ENCODE measurements at regions not wholly inside any gene's neighbourhood (a gene's known extent, or its start where the extent isn't known, plus 50 kb on each side); places are given as distances from the start of the nearest gene placed in this dataset.

DNA sequence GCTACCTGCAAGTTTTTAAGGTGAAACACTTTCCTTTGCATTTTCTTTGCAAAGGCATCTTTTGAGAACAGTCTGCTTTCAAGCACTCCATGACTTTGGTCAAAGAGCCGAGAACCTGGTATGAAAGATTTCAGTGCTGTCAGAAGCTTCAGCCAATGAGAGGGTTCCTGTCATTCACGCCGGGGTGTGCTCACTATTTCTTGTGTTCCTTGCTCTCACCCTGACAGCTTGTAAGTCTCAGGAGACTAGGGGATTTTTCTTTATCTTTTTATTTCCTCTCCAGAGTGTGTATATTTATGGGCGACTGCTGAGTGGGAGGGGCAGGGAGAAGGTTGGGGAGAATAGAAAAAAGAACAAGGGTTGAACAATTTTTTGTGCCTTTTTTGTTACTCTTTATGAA is 334.0 kb downstream of the PSAT1 start:
- TF ChIP-seq, protein P1, sequence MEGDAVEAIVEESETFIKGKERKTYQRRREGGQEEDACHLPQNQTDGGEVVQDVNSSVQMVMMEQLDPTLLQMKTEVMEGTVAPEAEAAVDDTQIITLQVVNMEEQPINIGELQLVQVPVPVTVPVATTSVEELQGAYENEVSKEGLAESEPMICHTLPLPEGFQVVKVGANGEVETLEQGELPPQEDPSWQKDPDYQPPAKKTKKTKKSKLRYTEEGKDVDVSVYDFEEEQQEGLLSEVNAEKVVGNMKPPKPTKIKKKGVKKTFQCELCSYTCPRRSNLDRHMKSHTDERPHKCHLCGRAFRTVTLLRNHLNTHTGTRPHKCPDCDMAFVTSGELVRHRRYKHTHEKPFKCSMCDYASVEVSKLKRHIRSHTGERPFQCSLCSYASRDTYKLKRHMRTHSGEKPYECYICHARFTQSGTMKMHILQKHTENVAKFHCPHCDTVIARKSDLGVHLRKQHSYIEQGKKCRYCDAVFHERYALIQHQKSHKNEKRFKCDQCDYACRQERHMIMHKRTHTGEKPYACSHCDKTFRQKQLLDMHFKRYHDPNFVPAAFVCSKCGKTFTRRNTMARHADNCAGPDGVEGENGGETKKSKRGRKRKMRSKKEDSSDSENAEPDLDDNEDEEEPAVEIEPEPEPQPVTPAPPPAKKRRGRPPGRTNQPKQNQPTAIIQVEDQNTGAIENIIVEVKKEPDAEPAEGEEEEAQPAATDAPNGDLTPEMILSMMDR (IDR thresholded peaks at IDR 0.05) = no peak
- no peak for DNase-seq (ENCODE audit: low spot score)
- Histone ChIP-seq H3K27ac (no peak overlapping the region), H3K4me3 (no peak overlapping the region)

DNA sequence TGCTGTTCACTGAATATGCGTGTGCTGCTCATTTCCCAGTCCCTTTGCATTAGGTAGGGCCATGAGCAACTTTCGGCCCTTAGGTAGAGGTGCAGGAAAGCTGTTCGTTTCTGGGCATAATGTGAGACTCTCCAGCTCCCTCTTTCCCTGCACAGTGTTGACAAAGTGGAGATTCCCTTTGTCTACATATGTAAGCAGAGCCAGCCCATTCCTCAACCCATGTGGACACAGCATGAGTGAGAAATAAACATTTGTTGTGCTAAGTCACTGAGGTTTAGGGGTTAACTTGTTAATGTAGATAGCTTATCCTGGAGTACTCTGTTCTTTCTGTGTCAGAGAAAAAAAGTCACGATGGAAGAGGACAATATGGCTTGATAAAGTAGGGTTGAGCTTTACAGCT is 343.8 kb downstream of the PSAT1 start:
- DNase-seq (ENCODE audit: low spot score) = no peak
- Histone ChIP-seq H3K27ac (no peak overlapping the region), H3K4me3 (no peak overlapping the region)
- TF ChIP-seq, protein P1 (IDR thresholded peaks at IDR 0.05) = no peak

DNA sequence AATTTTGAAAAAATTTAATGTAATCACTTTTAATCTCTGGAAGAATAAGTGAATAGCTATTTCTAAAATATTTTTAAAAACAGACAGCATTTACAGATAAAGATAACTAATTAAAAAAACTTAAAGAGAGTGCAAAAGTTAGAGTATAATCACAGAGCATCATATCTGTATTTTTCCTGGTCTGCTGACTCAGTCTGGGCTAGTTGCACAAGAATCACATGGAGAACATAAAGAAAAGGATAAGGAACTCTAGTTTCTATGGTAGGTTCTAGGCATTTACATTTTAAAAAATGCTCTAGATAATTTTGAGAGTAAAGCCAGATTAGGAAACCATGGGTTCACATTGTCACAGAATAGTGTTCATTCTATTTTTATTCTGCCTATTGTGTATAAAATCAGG is 347.4 kb downstream of the PSAT1 start:
- DNase-seq (ENCODE audit: low spot score) = no peak
- TF ChIP-seq, protein P1 (IDR thresholded peaks at IDR 0.05) = no peak
- H3K4me3 ChIP-seq = no peak overlapping the region
- no peak overlapping the region for H3K27ac ChIP-seq

DNA sequence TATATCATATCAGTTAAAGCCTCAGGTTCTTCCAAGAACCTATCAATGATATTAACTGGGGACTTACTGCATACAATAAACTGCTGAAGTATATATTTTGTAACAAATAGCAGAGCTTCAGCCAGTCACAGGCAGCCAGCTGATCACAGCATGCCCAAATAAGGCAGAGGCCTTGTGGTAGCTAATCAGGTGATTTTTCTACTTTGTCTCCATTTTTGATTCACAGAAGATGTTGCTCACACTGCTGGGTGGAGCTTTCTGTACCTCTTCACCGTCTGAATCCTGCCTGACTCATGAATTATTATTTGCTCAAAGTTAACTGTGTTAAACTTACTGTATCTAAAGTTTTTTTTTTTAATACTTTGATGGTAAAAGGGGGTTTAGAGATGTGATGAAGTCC is 357.4 kb downstream of the PSAT1 start:
- H3K4me3 ChIP-seq = no peak overlapping the region

DNA sequence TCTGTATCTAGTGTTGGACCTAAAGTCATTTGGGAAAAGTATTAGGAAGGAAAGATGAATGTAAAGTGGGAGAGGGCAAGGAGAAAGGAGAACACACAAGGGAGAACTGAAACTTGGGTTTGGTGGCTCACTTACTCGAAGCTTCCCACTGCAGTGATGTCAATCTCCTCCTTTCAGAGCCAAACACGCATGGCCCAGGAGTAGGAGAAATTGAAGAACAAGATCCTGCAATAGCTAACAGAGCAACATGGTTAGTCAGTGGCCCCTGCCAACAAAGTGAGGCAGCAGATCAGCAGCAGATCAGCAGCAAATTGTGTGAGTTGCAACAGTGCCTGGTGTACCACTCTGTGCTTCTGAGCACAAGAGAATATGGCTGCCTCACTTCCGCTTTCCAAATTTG is 366.4 kb downstream of the PSAT1 start:
- no peak for DNase-seq (ENCODE audit: low spot score)
- Histone ChIP-seq H3K27ac (no peak overlapping the region), H3K4me3 (no peak overlapping the region)
- TF ChIP-seq, protein P1 (IDR thresholded peaks at IDR 0.05) = no peak

More for the DNA sequence above, 357.4 kb downstream of the PSAT1 start:
- no peak overlapping the region for H3K27ac ChIP-seq
- TF ChIP-seq, protein P1 (IDR thresholded peaks at IDR 0.05) = no peak
- DNase-seq (ENCODE audit: low spot score) = no peak

DNA sequence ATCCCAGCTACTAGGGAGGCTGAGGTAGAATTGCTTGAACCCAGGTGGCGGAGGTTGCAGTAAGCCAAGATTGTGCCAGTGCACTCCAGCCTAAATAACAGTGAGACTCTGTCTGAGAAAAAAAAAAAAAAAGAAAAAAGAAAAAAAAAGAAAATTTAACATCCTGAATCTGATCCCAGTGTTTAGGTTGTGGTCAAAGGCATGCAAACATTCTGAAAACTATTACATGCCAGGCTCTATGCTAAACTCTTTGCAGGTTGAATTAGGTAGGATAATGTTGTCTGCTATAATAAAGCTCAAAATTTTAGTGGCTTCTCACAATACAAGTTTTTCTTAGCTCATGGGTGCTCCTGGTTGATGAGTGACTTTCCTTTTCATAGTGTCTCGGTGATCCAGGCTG is 367.4 kb downstream of the PSAT1 start:
- no peak for DNase-seq (ENCODE audit: low spot score)
- TF ChIP-seq, protein P1 (IDR thresholded peaks at IDR 0.05) = no peak
- no peak overlapping the region for H3K27ac ChIP-seq
- no peak overlapping the region for H3K4me3 ChIP-seq

DNA sequence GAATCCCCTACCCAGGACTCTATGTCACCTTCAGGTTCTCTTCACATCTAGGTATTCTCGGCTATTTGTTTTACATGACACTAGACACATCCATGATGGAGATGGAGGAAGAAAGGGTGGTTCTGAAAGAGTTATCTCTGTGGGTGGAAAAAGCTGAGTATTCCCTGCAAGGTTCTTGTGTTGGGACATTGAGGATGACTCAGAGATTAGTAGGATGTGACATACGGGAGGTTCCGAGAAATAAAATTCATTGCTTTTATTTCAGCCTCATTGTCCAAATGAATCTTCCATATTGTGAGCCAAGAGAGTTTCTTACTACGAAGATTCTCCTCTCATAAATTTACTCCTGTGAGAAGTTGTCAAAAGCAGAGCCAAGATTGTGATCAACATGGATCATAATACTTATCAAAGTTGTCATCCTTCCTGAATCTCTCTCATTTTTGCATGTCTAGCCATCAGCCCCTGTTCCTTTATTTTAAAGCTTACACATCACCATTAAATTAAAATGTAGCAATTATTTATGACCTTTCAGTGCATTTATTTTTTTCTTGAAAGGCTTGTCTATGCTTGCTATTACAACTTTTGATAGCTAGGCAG is 370.0 kb downstream of the PSAT1 start:
- DNase-seq (ENCODE audit: low spot score) = no peak
- Histone ChIP-seq H3K27ac (no peak overlapping the region), H3K4me3 (no peak overlapping the region)
- TF ChIP-seq, protein P1 (IDR thresholded peaks at IDR 0.05) = no peak

All from coronary artery (tissue), 2 donors.